MM.1S (cell line): ENCODE measurements at regions not wholly inside any gene's neighbourhood (a gene's known extent, or its start where the extent isn't known, plus 50 kb on each side); places are given as distances from the start of the nearest gene placed in this dataset.

Experiments
- EZH2 ChIP-seq: fragments of 300-600 bp; sonication (generic); optimal IDR thresholded peaks from 2 replicates; pipeline ENCODE3; 2017; ENCODE audit warnings: low read depth, mild to moderate bottlenecking, antibody characterized with exemption, low read length, mixed read lengths
- EZH2phosphoT487 ChIP-seq: fragments of 300-600 bp; sonication (generic); IDR thresholded peaks from 2 replicates; pipeline ENCODE4 v1.6.1; 2018; ENCODE audit warnings: antibody characterized with exemption, low read length
- TF ChIP-seq, protein P1 (sequence below): fragments of 300-600 bp; sonication (generic); IDR thresholded peaks from 2 replicates; pipeline ENCODE4 v1.5.1; 2016; ENCODE audit warnings: antibody characterized with exemption, low read length, mixed read lengths

DNA sequence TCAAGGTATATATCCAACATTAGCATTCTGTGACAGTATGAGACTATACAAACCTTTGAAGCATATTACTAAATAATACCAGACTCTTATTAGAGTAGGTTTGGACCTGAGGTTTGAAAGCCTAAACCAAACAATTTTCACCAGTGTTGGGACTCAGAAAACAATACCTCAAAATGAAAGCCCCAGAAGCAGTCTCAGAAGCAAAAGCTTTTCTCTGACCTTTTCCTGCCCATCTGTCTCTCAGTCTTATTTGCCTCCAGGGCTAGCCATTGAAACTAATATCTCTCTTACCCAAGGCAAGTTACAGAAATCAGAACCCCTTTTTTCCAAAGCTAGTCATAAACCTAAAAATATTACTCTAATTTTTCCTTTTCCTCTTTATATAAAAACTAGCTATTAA lies 163.3 kb downstream of the PTCHD1 start:
- TF ChIP-seq, protein P1, sequence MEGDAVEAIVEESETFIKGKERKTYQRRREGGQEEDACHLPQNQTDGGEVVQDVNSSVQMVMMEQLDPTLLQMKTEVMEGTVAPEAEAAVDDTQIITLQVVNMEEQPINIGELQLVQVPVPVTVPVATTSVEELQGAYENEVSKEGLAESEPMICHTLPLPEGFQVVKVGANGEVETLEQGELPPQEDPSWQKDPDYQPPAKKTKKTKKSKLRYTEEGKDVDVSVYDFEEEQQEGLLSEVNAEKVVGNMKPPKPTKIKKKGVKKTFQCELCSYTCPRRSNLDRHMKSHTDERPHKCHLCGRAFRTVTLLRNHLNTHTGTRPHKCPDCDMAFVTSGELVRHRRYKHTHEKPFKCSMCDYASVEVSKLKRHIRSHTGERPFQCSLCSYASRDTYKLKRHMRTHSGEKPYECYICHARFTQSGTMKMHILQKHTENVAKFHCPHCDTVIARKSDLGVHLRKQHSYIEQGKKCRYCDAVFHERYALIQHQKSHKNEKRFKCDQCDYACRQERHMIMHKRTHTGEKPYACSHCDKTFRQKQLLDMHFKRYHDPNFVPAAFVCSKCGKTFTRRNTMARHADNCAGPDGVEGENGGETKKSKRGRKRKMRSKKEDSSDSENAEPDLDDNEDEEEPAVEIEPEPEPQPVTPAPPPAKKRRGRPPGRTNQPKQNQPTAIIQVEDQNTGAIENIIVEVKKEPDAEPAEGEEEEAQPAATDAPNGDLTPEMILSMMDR, result no peak
- no peak for TF ChIP-seq EZH2
- TF ChIP-seq EZH2phosphoT487, result no peak
